ENCODE measurements at regions not wholly inside any gene's neighbourhood (a gene's known extent, or its start where the extent isn't known, plus 50 kb on each side); places are given as distances from the start of the nearest gene placed in this dataset.

- Histone ChIP-seq H3K27me3 (no peaks in the 10 kb centered on the region), H3K4me3 (no peak overlapping the region), H3K4me1 (no peaks in the 10 kb centered on the region), H3K36me3 (no peaks in the 10 kb centered on the region), H3K9me3 (no peaks in the 10 kb centered on the region), H3K27ac (no peak overlapping the region)
- WGBS, 2 donors, result 72 to 79% methylated on average over 6 of the region's 6 CpGs
- FAIRE-seq (no peak), ATAC-seq (no peak), DNase-seq (no peak)
- no peak for TF ChIP-seq CTCF (IDR thresholded peaks at IDR 0.05)
- intact Hi-C loops (cut with DNase I), result no loop called here
Observed at GRCh38 chr6:150549674-150550101, 50.0 kb upstream of the PLEKHG1 start.

Measured in pancreas (tissue), 10 donors.